ENCODE measurements at regions not wholly inside any gene's neighbourhood (a gene's known extent, or its start where the extent isn't known, plus 50 kb on each side); places are given as distances from the start of the nearest gene placed in this dataset.

- Histone ChIP-seq H3K27ac (ENCODE audit: low read depth, low read length) (no peak overlapping the region), H3K4me3 (ENCODE audit: low read depth, low read length) (no peak overlapping the region), H3K4me1 (ENCODE audit: control insufficient read depth, insufficient read depth, low read length) (no peaks in the 10 kb centered on the region), H3K9me3 (ENCODE audit: control insufficient read depth, insufficient read depth, low read length) (no peaks in the 10 kb centered on the region), H3K27me3 (ENCODE audit: control insufficient read depth, insufficient read depth, low read length) (no peaks in the 10 kb centered on the region), H3K36me3 (ENCODE audit: control insufficient read depth, insufficient read depth, low read length) (no peaks in the 10 kb centered on the region)
- no peak for DNase-seq (ENCODE audit: low read depth in 4 of 6, low spot score in 6 of 6)
Measured at GRCh38 chr5:28737222-28737621, 1698.8 kb upstream of the CDH9 start.

- Histone ChIP-seq H3K9me3 (ENCODE audit: control insufficient read depth, insufficient read depth, low read length) (no peaks in the 10 kb centered on the region), H3K27me3 (ENCODE audit: control insufficient read depth, insufficient read depth, low read length) (no peaks in the 10 kb centered on the region), H3K36me3 (ENCODE audit: control insufficient read depth, insufficient read depth, low read length) (no peaks in the 10 kb centered on the region), H3K4me3 (ENCODE audit: low read depth, low read length) (no peak overlapping the region), H3K4me1 (ENCODE audit: control insufficient read depth, insufficient read depth, low read length) (no peaks in the 10 kb centered on the region), H3K27ac (ENCODE audit: low read depth, low read length) (no peak overlapping the region)
- no peak for DNase-seq (ENCODE audit: low read depth in 4 of 6, low spot score in 6 of 6)
- WGBS (ENCODE audit: insufficient coverage): 100% methylated on average over 1 of the region's 3 CpGs
Measured at GRCh38 chr5:28734396-28734795, 1696.0 kb upstream of the CDH9 start.

DNA sequence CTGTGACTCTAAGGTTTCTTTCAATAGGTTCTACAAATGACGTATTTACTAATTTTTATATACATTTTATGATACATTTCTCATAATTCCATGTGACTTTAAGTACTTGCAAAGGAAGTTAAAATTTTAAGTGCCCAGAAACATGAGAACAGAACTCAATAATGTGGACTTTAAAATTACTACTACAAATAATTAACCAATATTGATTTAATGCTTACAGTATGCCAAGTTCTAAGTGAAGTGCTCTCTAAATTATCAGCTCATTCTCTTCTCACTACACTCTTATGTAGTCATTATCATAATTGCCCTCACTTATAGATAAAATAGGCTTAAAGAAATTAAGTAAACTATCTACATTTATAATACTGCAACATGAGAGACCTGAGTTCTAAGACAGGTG lies 1690.7 kb upstream of the CDH9 start:
- DNase-seq (ENCODE audit: low read depth in 4 of 6, low spot score in 6 of 6): no peak
- H3K36me3 ChIP-seq (ENCODE audit: control insufficient read depth, insufficient read depth, low read length): no peaks in the 10 kb centered on the region
- WGBS (ENCODE audit: insufficient coverage): no CpG with 5 or more reads among the region's 1 CpG
- no peaks in the 10 kb centered on the region for H3K4me1 ChIP-seq (ENCODE audit: control insufficient read depth, insufficient read depth, low read length)
- H3K27ac ChIP-seq (ENCODE audit: low read depth, low read length): no peak overlapping the region
- H3K4me3 ChIP-seq (ENCODE audit: low read depth, low read length): no peak overlapping the region
- no peaks in the 10 kb centered on the region for H3K27me3 ChIP-seq (ENCODE audit: control insufficient read depth, insufficient read depth, low read length)
- H3K9me3 ChIP-seq (ENCODE audit: control insufficient read depth, insufficient read depth, low read length): no peaks in the 10 kb centered on the region

DNA sequence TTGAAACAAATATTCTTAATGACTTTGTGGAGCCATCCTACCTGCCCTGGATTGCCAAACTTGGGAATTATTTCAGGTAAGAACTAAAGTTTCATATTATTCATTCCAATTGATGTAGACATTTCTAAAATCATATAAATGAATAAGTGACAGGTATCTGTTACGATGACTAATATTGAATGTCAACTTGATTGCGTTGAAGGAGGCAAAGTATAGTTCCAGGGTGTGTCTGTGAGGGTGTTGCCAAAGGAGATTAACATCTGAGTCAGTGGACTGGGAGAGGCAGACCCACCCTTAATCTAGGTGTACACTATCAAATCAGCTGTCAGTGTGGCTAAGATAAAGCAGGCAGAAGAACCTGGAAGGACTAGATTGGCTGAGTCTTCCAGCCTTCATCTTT lies 1688.4 kb upstream of the CDH9 start:
- Histone ChIP-seq H3K9me3 (ENCODE audit: control insufficient read depth, insufficient read depth, low read length) (no peaks in the 10 kb centered on the region), H3K27me3 (ENCODE audit: control insufficient read depth, insufficient read depth, low read length) (no peaks in the 10 kb centered on the region), H3K4me3 (ENCODE audit: low read depth, low read length) (no peak overlapping the region), H3K36me3 (ENCODE audit: control insufficient read depth, insufficient read depth, low read length) (no peaks in the 10 kb centered on the region), H3K4me1 (ENCODE audit: control insufficient read depth, insufficient read depth, low read length) (no peaks in the 10 kb centered on the region), H3K27ac (ENCODE audit: low read depth, low read length) (no peak overlapping the region)
- 100% methylated on average over 1 of the region's 2 CpGs for WGBS (ENCODE audit: insufficient coverage)
- DNase-seq (ENCODE audit: low read depth in 4 of 6, low spot score in 6 of 6): no peak

- H3K9me3 ChIP-seq (ENCODE audit: control insufficient read depth, insufficient read depth, low read length): no peaks in the 10 kb centered on the region
- H3K27me3 ChIP-seq (ENCODE audit: control insufficient read depth, insufficient read depth, low read length): no peaks in the 10 kb centered on the region
- no CpG with 5 or more reads among the region's 3 CpGs for WGBS (ENCODE audit: insufficient coverage)
- H3K27ac ChIP-seq (ENCODE audit: low read depth, low read length): no peak overlapping the region
- no peaks in the 10 kb centered on the region for H3K36me3 ChIP-seq (ENCODE audit: control insufficient read depth, insufficient read depth, low read length)
- DNase-seq (ENCODE audit: low read depth in 4 of 6, low spot score in 6 of 6): no peak
- no peaks in the 10 kb centered on the region for H3K4me1 ChIP-seq (ENCODE audit: control insufficient read depth, insufficient read depth, low read length)
- no peak overlapping the region for H3K4me3 ChIP-seq (ENCODE audit: low read depth, low read length)
Measured at GRCh38 chr5:28725001-28725400, 1686.6 kb upstream of the CDH9 start.

- no peaks in the 10 kb centered on the region for H3K36me3 ChIP-seq (ENCODE audit: control insufficient read depth, insufficient read depth, low read length)
- peak in 1 of 6 donors; percentile 55 for DNase-seq (ENCODE audit: low read depth in 4 of 6, low spot score in 6 of 6)
- H3K4me1 ChIP-seq (ENCODE audit: control insufficient read depth, insufficient read depth, low read length): no peaks in the 10 kb centered on the region
- 50% methylated on average over 1 of the region's 4 CpGs for WGBS (ENCODE audit: insufficient coverage)
- no peak overlapping the region for H3K4me3 ChIP-seq (ENCODE audit: low read depth, low read length)
- no peak overlapping the region for H3K27ac ChIP-seq (ENCODE audit: low read depth, low read length)
- H3K27me3 ChIP-seq (ENCODE audit: control insufficient read depth, insufficient read depth, low read length): no peaks in the 10 kb centered on the region
- no peaks in the 10 kb centered on the region for H3K9me3 ChIP-seq (ENCODE audit: control insufficient read depth, insufficient read depth, low read length)
Measured at GRCh38 chr5:28714907-28715698, 1676.7 kb upstream of the CDH9 start.

DNA sequence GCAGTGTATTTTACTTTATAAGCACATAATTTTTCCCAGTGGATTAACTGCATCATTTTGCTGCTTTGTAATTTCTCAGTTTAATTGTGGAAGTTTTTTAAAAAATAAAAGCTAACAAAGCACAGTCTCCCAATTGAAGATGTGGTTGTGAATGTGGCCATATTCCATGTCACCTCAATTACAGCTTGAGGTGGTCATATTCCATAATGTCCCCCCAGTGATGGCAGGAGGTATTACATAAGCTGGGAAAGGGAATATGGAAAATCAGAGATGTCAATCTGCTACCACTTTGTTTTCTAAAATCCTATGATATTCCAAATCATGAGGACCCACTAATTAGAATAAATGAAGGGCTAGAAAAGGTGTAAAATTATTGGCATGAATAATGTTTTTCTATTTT lies 1672.0 kb upstream of the CDH9 start:
- Histone ChIP-seq H3K9me3 (ENCODE audit: control insufficient read depth, insufficient read depth, low read length) (no peaks in the 10 kb centered on the region), H3K27me3 (ENCODE audit: control insufficient read depth, insufficient read depth, low read length) (no peaks in the 10 kb centered on the region), H3K36me3 (ENCODE audit: control insufficient read depth, insufficient read depth, low read length) (no peaks in the 10 kb centered on the region), H3K4me1 (ENCODE audit: control insufficient read depth, insufficient read depth, low read length) (no peaks in the 10 kb centered on the region), H3K4me3 (ENCODE audit: low read depth, low read length) (no peak overlapping the region), H3K27ac (ENCODE audit: low read depth, low read length) (no peak overlapping the region)
- DNase-seq (ENCODE audit: low read depth in 4 of 6, low spot score in 6 of 6): no peak

GRCh38 chr5:28708472-28708871 lies 1670.1 kb upstream of the CDH9 start:
- no peak for DNase-seq (ENCODE audit: low read depth in 4 of 6, low spot score in 6 of 6)
- WGBS (ENCODE audit: insufficient coverage): 100% methylated on average over 1 of the region's 5 CpGs
- Histone ChIP-seq H3K9me3 (ENCODE audit: control insufficient read depth, insufficient read depth, low read length) (no peaks in the 10 kb centered on the region), H3K4me3 (ENCODE audit: low read depth, low read length) (no peak overlapping the region), H3K36me3 (ENCODE audit: control insufficient read depth, insufficient read depth, low read length) (no peaks in the 10 kb centered on the region), H3K27ac (ENCODE audit: low read depth, low read length) (no peak overlapping the region), H3K4me1 (ENCODE audit: control insufficient read depth, insufficient read depth, low read length) (no peaks in the 10 kb centered on the region), H3K27me3 (ENCODE audit: control insufficient read depth, insufficient read depth, low read length) (no peaks in the 10 kb centered on the region)

DNA sequence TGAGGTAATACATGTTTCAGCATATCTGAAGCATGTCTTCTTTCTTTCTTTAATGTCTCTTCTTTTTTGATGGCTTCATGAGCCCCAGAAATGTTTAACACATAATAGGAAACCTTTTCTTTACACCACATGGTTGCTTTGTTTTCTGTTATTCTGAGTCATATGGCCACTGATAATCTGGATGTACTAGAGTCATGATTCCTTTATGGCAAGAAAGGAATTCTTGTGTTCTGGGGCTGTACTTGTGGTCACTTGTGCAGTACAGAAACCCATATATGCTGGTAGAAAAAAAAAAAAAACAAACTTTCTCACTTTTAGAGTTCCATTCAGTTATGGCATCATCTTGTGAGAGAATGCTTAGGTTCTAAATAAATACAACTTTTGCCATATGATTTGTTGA lies 1669.3 kb upstream of the CDH9 start:
- Histone ChIP-seq H3K4me1 (ENCODE audit: control insufficient read depth, insufficient read depth, low read length) (no peaks in the 10 kb centered on the region), H3K9me3 (ENCODE audit: control insufficient read depth, insufficient read depth, low read length) (no peaks in the 10 kb centered on the region)
- DNase-seq (ENCODE audit: low read depth in 4 of 6, low spot score in 6 of 6): no peak

GRCh38 chr5:28703651-28704260 lies 1665.4 kb upstream of the CDH9 start:
- no peaks in the 10 kb centered on the region for H3K36me3 ChIP-seq (ENCODE audit: control insufficient read depth, insufficient read depth, low read length)
- H3K4me1 ChIP-seq (ENCODE audit: control insufficient read depth, insufficient read depth, low read length): no peaks in the 10 kb centered on the region
- H3K27ac ChIP-seq (ENCODE audit: low read depth, low read length): no peak overlapping the region
- H3K4me3 ChIP-seq (ENCODE audit: low read depth, low read length): no peak overlapping the region
- DNase-seq (ENCODE audit: low read depth in 4 of 6, low spot score in 6 of 6): no peak
- no peaks in the 10 kb centered on the region for H3K9me3 ChIP-seq (ENCODE audit: control insufficient read depth, insufficient read depth, low read length)
- no peaks in the 10 kb centered on the region for H3K27me3 ChIP-seq (ENCODE audit: control insufficient read depth, insufficient read depth, low read length)
- 71% methylated on average over 1 of the region's 1 CpG for WGBS (ENCODE audit: insufficient coverage)

More for the DNA sequence above, 1669.3 kb upstream of the CDH9 start:
- H3K27ac ChIP-seq (ENCODE audit: low read depth, low read length): no peak overlapping the region
- no peaks in the 10 kb centered on the region for H3K27me3 ChIP-seq (ENCODE audit: control insufficient read depth, insufficient read depth, low read length)
- no peaks in the 10 kb centered on the region for H3K36me3 ChIP-seq (ENCODE audit: control insufficient read depth, insufficient read depth, low read length)
- no peak overlapping the region for H3K4me3 ChIP-seq (ENCODE audit: low read depth, low read length)

All from spinal cord (tissue), 9 donors.